ENCODE measurements at regions not wholly inside any gene's neighbourhood (a gene's known extent, or its start where the extent isn't known, plus 50 kb on each side); places are given as distances from the start of the nearest gene placed in this dataset.

DNA sequence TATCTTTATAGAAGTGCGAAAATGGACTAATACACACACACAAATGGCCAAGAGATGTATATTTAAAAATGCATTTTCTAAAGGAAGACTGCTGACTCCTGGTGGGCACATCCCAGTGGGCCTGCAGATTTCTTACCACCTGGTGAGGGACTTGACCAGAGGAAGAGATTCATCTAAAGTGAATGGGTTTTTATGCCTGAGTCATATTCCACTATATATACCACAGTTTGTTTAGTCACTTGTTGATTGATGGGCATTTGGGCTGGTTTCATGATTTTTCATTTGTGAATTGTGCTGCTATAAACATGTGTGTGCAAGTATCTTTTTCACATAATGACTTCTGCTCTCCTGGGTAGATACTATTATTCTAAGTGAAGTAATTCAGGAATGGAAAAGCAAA, 277.3 kb downstream of the SLC16A7 start:
- Mint-ChIP-seq H3K27me3 (ENCODE audit: low read depth, poor library complexity) (peaks cover 4% of the 10 kb centered on the region), H3K27ac (peak overlapping the region; percentile 66), H3K9me3 (peaks cover 3% of the 10 kb centered on the region), H3K4me1 (peaks cover 5% of the 10 kb centered on the region), H3K36me3 (ENCODE audit: low read depth) (no peaks in the 10 kb centered on the region), H3K4me3 (no peak overlapping the region)
- TF ChIP-seq CTCF (IDR thresholded peaks at IDR 0.05): no peak
- DNase-seq: no peak

- Mint-ChIP-seq H3K36me3 (ENCODE audit: low read depth) (no peaks in the 10 kb centered on the region), H3K27ac (no peak overlapping the region), H3K4me1 (peaks cover 5% of the 10 kb centered on the region), H3K27me3 (ENCODE audit: low read depth, poor library complexity) (peaks cover 8% of the 10 kb centered on the region), H3K4me3 (no peak overlapping the region), H3K9me3 (peaks cover 3% of the 10 kb centered on the region)
- TF ChIP-seq CTCF (IDR thresholded peaks at IDR 0.05): no peak
- no peak for DNase-seq
Measured at GRCh38 chr12:59874781-59875180, 279.0 kb downstream of the SLC16A7 start.

GRCh38 chr12:59886131-59886733, 290.4 kb downstream of the SLC16A7 start:
- no peaks in the 10 kb centered on the region for H3K36me3 Mint-ChIP-seq (ENCODE audit: low read depth)
- no peak overlapping the region for H3K4me3 Mint-ChIP-seq
- no peak overlapping the region for H3K27ac Mint-ChIP-seq
- DNase-seq: no peak
- H3K4me1 Mint-ChIP-seq: no peaks in the 10 kb centered on the region
- H3K27me3 Mint-ChIP-seq (ENCODE audit: low read depth, poor library complexity): no peaks in the 10 kb centered on the region
- no peaks in the 10 kb centered on the region for H3K9me3 Mint-ChIP-seq
- TF ChIP-seq CTCF (IDR thresholded peaks at IDR 0.05): no peak

- no peak for DNase-seq
- Mint-ChIP-seq H3K36me3 (ENCODE audit: low read depth) (no peaks in the 10 kb centered on the region), H3K27ac (no peak overlapping the region), H3K27me3 (ENCODE audit: low read depth, poor library complexity) (no peaks in the 10 kb centered on the region), H3K9me3 (no peaks in the 10 kb centered on the region), H3K4me1 (no peaks in the 10 kb centered on the region), H3K4me3 (no peak overlapping the region)
- TF ChIP-seq CTCF (IDR thresholded peaks at IDR 0.05): no peak
Measured at GRCh38 chr12:59887178-59887577, 291.3 kb downstream of the SLC16A7 start.

DNA sequence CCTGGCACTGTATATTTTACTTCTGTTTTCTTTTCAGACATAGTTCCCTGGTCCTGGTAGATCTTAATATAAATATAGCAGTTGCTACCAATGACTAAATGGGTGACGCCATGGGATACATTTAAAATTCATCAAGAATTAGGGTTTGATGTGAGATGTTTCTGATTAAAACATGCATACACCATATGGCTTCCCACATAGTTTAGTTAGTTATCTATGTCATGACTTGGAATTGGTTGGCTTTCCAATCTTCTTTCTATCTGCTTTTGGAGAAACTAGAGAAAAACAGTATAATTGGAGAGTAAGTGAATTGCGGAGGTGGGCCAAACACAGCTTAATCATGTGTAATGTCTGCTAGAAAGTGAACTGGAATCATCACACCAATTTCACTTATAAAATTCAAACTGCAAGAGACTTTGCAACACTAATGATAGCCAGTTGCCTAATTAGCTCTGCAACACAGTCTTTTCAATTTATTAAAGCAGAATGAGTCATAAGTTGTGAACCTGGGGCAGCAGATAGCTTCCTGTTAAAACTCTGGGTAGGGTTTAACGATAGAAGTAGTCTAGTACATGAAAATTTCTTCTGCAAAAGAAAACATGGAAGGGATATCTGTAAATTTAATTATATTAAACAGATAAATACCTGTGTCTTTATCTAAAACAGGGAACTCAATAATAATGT, 295.2 kb downstream of the SLC16A7 start:
- H3K4me1 Mint-ChIP-seq: no peaks in the 10 kb centered on the region
- H3K27me3 Mint-ChIP-seq (ENCODE audit: low read depth, poor library complexity): no peaks in the 10 kb centered on the region
- no peak overlapping the region for H3K4me3 Mint-ChIP-seq
- no peak overlapping the region for H3K27ac Mint-ChIP-seq
- DNase-seq: no peak
- no peak for TF ChIP-seq CTCF (IDR thresholded peaks at IDR 0.05)
- no peaks in the 10 kb centered on the region for H3K9me3 Mint-ChIP-seq
- H3K36me3 Mint-ChIP-seq (ENCODE audit: low read depth): no peaks in the 10 kb centered on the region

Measured in nephron progenitor cell (in vitro differentiated cells).